ENCODE measurements at regions not wholly inside any gene's neighbourhood (a gene's known extent, or its start where the extent isn't known, plus 50 kb on each side); places are given as distances from the start of the nearest gene placed in this dataset.
"Not testable (repeated sequence)": the region's sequence is repeated elsewhere in the genome, so short reads cannot be mapped to it uniquely, and the experiment has no call there.

DNA sequence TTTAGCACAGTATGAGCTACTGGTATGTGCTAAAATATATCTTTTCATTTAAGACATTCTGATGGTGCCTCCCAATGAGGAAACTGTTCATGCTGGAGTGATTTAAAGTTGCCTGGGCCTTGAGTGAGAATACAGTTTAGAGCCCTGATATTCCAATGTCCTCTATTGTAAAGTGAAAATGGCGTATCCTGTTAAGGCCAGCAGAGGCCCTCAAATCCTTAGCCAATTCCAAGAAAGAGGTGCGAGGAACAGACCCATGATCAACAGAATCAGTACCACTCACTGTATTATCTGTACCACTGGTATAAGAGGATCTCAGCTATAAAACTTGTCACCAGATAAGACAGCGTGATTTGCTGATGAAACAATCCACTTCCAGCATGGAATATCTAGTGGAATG lies 273.1 kb upstream of the SLITRK5 start:
- DNase-seq: no peak

DNA sequence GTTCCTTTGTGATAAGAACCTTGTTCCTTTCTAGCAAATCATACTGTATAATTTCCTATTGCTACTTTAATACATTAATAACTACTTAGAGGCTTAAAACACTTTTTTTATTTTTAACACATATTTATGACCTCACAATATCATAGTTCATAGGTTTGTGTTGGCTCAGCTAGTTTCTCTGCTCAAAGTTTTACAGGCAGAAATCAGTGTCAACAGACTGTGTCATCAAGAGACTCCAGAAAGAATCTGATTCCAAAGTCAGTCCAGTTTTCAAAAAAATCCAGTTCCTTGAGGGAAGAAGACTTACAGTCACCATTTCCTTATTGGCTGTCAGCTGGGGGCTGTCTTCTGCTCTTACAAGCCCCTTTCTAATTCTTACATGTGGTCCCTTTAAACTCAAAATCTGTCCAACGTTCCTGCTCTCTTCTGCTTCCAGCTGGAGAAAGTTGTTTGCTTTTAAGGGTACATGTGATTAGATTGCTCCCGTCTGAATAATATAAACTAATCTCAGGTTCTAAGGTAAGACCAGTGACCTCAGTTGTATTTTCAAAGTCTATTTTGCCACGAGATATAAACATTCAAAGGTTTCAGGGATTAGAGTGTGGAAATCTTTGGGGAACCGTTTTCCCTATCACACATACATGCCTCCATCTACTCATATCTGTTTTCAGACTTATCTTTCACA lies 267.3 kb upstream of the SLITRK5 start:
- DNase-seq: no peak

DNA sequence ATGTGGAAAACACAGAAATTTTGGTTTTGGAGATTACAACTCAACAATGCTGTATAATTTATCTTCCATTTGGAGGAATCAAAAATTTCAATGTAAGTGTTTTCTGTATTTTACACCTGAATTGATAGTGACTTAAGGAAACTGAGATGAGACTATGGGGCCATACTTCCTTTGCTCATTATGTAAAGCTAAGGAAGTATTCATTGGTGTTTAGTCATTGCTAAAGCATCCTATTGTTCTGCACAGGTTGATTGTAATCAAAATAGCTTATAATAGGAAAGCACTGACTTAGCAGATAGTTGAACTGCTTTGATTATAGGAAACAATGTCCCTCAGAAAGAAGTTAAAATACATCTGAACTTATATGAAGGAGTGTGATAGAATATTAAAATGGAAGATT lies 244.4 kb upstream of the SLITRK5 start:
- DNase-seq: no peak

DNA sequence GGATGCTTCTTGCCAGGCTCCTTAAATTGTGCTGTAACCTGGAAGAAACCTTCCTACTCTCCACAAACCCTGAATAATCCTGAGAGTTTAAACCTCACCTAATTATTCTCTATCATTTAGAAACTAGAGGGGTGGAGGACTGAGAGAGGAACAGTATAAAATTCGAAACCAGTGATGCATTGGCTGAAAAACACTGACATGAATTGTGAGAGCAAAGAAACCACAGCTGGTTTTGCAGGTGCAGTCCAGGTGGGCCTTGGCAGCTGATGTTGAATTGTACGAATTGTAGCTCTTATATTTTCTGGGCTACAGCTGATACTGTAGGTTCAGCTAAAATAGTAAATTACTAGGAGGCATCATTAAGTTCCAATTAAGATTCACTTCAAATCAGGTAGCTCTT lies 227.0 kb upstream of the SLITRK5 start:
- no peak for DNase-seq

DNA sequence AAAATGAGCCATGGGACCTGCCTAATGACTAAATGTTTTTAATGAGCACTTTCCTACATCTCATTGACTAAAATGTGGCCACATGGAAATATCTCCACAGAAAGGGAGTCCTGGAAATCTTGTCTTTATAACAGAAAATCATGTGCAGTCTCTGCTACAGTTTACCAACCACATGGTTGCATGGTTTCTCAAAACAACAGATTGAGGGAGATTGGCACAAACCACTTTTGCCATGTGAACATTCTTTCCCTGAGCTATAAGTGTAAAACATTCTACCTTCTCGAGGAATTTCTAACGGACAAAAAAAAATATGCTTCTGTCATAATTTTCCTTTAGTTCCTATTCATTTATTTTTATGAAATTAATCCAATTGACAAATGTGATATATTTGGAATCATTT lies 218.9 kb upstream of the SLITRK5 start:
- DNase-seq: no peak

DNA sequence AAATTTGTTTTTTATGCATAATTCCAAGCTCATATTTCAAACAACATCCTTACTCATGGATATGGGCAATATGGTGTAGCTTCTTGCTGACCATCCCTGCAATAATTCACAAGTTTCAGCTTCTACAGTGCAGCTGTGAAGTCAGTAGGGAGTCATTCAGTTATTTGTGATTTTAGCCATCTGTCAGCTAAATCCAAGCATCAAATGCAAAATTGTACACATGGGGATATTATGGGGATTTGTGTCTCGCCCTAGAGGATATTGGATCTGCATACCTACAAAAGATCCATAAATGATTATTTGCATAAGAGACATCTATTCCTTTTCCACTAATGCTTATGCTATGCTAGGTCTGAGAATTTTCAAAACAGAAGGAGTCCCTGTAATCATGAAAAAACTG lies 217.9 kb upstream of the SLITRK5 start:
- no peak for DNase-seq

DNA sequence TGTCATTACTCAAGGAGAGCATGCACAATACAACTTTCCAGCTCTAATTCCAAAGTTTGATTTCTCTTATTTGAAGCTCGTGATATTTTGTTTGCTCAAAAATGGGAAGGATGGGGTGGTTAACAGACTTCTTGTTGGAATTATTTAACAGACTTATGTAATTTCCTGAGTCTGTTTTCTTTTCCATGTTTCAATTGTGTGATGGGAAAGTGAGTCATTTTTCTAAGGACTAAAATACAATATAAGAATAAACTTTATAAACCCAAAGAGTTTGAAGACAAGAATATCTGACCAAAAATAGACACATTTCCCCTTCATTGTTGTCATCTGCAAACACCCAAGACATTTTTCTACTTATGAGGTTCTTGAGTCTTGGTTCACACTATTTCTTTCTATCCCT lies 211.8 kb upstream of the SLITRK5 start:
- DNase-seq: no peak

DNA sequence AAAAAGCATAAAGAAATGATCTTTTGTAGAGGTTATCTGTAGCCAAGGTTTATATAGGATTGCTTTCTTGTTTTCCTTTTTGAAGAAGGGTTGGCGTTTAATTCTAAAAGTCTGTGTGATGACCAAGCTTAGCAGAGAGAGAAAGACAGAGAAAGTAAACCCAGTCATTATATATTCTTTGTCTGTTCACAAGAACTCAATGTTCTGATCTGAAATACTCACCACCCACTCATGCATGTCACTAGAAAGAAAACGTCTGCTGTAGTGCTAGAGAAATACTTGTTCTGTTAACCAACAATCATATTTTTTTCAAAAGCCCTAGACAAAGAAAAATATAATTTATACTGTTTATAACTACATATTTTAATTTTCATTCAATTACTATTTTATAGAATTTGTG lies 173.7 kb upstream of the SLITRK5 start:
- no peak for DNase-seq

DNA sequence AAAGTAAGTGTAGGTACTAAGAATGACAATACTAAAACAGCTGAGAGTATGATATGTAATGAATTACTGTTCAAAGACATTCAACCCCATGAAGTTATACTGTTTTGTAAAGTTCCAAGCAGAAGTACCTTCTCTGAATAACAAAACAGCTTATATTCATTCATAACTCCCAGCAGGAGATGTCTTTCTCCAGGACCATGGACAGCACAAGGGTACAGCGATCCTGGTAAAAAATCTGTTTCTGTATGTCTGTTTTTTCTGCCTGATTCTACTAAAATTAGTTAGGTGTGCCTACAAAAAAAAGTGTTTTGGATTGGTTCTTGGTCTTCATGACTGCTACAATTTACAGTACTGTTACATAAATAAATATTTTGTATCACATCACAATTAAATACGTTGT lies 172.5 kb upstream of the SLITRK5 start:
- DNase-seq: no peak

DNA sequence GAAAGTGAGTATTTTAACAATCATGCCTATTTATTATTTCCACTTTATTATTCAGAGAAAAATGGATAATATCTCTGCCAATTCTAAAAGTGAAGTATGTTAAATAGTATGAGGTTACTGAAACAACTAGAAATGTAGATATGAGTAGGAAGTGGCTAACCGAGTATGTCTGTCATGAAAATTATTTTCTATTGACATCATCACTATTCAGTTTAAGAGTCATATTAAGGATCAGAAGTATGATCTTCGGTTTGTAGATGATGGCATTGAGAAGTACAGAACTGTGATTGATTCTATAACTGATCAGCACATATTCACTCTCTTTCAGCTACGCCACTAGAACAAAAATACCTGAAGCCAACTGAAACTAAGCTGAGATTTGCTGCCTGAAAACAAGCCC lies 146.4 kb upstream of the SLITRK5 start:
- no peak for DNase-seq

DNA sequence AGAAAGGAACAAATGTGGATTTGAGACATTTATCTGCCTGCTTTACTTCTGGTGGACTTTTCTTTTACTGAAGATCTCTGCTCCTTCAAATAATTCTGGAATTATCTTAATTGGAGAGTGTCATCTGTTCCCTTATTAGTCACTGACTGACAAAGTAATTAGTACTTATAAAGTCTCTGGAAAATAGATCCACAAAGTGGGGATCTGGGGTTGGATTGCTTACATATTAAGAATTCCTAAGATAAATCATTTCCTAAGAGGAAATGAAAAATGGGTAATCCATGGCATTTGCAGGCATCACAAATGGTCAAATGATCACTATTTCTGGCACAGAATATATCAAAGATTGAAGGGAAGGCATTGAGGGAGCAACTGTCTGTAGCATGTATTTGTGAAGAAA lies 137.4 kb upstream of the SLITRK5 start:
- no peak for DNase-seq

DNA sequence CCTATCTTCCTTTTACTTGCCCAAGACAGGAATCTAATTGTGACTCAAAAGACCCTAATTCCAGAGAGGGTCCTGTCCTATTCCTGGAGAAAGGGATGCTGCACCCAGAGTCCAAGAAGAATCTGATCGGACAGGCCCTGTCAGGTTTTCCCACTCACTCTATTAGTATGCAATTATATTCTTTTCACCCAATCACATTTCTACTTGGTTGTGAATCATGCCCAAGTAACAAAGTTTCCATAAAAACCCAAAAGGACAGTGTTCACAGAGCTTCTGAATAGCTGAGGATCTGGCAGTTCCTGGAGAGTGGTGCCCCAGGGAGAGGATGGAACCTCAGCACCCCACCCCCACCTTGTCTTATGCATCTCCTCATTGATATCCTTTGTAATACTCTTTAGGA lies 135.3 kb upstream of the SLITRK5 start:
- no peak for DNase-seq

DNA sequence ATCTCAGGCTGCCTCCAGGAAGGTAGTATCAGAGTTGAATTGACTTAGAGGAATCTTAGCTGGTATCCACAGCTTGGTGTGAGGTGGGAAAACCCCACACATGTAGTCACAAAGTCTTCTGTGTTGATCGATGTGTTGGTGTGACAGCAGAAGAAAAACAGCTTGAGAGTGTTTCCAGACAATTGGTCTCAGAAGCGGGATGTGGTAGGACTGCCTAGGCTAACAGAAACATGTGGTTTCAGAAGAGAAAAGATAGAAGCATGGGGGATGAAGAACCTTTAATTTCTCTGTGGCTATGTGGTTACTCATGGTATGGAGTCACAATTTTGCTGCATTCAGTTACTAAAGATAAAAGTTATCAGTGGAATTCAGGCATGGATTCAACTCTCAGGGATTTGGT lies 134.7 kb upstream of the SLITRK5 start:
- no peak for DNase-seq

DNA sequence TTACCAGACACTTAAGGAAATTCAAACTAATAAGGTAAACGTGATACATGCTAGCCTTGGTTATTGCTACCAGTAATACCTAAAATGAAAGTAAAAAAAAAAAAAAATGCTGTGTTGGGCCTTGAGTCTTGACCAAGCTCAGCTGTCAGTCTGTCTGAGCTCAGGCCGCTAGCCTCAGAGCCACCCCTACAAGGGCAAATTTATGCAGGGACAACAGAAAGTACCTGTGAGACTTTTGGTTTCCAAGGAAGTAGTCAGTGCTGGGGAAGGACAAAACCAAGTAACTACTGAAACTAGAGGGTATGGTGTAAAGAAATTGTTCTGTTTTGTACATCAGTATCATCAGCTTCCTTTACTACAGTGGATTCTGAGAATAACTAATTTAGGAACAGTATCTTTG lies 134.3 kb upstream of the SLITRK5 start:
- DNase-seq: no peak

DNA sequence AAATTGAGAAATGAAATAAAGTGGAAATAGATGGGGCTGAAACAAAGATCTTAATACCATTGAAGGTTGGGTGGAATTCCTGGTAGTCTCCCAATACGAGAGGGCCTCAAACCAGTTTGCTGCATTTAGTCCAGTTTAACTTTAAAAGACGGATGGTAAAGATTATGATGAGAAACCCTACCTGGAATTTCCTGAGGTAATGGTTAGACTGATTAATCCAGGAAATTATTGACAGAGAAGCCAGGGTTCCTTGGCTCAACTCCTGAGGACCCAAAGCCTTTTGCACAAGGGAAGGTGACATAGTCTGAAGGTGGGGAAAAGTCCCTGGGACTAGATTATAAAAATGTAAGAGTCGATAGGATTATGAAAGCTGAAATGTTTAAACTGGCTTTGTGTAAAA lies 133.2 kb upstream of the SLITRK5 start:
- no peak for DNase-seq

DNA sequence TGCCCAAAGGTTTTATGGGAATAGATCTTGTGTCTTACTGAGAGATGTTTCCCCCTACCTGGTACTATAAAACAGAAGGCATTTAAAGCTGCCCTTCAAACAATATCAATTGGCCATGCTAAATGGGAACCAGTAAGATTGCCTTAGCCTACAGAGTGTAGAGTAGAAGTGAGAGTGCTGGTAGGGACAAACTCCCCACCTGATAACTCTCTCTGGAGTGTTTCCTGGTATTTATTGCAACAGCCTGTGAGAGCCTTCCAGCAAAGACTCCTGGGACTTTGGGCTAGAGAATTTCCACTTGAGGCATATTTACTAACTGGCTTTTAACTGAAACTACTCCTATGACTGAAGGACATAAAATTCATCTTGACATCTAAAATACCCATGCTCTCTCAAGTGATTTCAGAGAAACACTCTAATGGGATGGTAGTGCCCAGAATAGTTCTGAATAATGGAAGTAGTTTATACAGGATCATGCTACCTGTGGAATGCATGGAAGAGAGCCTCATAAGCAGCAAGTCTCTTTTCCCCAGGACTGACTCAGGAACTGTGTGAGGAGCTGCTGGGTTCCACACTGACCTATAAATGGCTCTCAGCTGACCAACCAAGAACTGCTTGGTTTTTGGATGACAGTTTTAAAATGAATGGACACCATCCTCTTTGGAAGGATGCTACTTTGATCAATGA lies 132.7 kb upstream of the SLITRK5 start:
- no peak for DNase-seq

DNA sequence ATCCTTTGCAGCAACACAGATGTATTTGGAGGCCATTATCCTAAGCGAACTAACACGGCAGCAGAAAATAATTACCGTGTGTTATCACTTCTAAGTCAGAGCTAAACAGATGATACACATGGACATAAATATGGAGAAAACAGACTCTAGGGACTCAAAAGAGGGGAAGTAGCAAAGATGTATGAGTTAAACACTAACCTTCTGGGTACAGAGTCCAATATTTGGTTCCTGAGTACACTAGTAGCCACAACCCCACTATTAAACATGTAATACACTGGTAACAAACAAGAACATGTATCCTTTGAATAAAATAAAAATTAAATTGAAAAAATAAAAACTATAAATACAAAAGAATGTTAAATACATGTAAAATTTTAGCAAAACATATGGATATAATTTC lies 118.0 kb upstream of the SLITRK5 start:
- DNase-seq: no peak

DNA sequence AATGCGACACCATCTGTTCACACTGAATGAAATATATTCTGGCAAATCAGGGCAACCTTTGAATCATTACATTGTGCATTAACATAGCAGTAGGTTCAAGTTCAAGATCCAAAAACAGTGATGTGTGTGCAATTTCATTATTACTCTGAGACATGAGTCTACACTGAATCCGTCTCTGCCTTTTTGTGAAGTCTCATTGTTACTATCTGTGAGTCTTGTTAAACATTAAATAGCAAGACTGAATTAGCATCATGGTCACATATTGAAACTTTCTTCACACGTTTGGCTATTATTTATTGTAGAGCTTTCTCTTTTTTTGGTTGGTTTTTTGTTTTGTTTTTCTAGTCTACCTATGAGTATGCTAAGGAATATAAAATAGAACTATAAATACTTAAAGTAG lies 117.1 kb upstream of the SLITRK5 start:
- no peak for DNase-seq

DNA sequence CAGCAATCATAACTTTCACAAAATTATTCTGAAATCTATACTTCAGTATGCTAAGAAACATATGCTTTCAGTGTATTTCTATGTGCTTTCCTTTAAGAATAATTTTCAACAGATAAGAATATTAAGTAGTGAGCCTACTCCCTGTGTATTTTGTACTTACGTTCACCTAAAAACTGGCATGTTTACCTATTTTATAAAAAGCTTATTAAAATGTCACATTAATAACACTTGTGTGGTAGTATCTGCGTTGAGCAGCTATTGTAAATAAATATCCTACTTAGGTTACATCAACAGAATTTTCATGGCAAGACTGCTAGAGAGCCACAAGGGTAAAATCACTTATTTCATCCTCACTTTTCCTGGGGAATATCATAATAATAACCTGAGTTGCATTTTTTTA lies 113.4 kb upstream of the SLITRK5 start:
- no peak for DNase-seq

DNA sequence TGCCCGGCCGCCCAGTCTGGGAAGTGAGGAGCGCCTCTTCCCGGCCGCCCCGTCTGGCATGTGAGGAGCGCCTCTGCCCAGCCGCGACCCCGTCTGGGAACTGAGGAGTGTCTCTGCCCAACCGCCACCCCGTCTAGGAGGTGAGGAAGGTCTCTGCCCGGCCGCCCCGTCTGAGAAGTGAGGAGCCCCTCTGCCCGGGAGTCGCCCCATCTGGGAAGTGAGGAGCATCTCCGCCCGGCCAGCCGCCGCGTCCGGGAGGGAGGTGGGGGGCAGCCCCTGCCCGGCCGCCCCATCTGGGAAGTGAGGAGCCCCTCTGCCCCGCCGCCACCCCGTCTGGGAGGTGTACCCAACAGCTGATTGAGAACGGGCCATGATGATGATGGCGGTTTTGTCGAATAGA lies 109.6 kb upstream of the SLITRK5 start:
- not testable (repeated sequence) for DNase-seq

DNA sequence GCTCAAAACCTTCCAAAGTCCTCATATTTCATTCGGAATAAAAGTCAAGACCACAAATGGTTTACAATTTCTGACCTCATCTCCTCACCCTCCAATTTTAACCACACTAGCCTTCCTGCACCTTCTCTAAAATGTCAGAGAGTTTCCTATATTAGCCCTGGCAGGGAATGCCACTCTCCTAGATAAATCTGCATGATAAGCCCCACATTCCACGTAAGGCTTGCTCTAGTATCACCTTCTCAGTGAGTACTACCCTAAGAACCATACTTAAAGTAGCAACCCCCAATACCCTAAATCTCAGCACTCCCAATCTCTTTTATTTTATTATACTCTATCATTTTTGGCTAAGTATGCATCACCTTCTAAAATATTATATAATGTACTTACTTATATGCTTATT lies 100.5 kb upstream of the SLITRK5 start:
- DNase-seq: no peak

DNA sequence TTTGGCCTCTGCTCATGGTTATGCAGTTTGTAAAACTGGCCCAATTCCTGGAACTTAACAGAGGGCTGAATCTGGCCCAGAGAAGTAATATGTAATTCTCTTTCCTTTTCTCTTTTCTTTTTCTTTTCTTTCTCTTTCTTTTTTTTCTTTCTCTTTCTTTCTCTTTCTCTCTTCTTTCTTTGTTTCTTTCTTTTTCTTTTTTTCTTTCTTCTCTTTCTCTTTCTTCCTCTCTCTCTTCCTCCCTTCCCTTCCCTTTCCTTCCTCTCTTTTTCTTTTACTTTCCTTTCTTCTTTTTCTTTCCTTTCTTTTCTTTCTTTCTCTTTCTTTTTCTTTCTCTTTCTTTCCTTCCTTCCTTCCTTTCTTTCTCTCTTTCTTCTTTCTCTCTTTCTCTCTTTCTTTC lies 88.8 kb upstream of the SLITRK5 start:
- DNase-seq: no peak

DNA sequence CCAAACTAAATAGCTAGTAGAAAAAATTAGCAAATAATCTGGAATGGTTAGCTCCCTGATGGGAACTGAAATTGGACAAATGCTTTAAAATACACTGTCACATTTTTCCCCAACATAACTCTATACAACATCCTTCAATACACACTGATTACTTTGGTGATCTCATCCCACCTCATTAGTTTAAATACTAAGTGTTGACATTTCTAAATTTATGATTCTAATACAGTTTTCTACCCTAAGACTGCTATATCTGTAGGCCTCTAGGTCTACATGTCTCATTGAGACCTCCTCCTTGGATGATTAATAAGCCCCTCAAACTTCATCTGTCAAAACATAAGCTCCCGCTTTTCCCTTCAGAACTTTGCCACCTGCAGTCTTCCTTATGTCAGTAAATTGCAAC lies 80.7 kb upstream of the SLITRK5 start:
- no peak for DNase-seq

DNA sequence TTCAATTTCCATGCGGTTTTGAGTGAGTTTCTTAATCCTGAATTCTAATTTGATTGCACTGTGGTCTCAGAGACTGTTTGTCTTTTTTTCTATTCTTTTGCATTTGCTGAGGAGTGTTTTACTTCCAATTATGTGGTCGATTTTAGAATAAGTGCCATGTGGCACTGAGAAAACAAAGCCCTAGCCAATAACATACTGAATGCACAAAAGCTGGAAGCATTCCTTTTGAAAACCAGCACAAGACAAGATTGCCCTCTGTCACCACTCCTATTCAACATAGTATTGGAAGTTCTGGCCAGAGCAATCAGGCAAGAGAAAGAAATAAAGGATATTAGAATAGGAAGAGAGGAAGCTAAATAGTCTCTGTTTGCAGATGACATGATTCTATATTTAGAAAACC lies 66.7 kb upstream of the SLITRK5 start:
- not testable (repeated sequence) for DNase-seq

DNA sequence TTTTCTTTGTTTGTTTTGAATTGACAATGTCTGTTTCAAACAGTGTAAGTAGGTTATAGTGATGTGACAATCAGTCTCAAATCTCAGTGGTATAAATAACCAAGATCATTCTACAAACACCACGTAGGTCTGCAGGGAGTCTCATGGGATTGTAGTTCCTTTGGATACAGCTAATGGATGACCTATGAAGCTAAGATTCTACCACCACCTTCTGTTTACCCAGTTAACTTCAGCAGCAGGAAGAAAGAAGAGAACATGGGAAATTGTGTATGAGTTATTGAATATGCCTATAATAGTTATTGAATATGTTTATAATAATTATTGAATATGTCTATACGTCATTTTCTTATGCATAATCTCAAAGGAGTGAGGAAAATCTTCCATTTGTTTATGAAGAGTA lies 63.9 kb upstream of the SLITRK5 start:
- no peak for DNase-seq

Data from islet precursor cell (in vitro differentiated cells).